HG03135 (cell line): ENCODE measurements at regions not wholly inside any gene's neighbourhood (a gene's known extent, or its start where the extent isn't known, plus 50 kb on each side); places are given as distances from the start of the nearest gene placed in this dataset.

Source experiments
- ATAC-seq: cut with Tn5 transposase; IDR thresholded peaks from one replicate; pipeline ENCODE4 v1.9.1; 2021; ENCODE audit warnings: mild to moderate bottlenecking, moderate library complexity; ENCODE audit not compliant: unreplicated experiment

GRCh38 chr12:67370979-67371378 lies 101.8 kb downstream of the CAND1 start:
- no peak for ATAC-seq

GRCh38 chr12:67377021-67377420 lies 107.9 kb downstream of the CAND1 start:
- ATAC-seq, result no peak

DNA sequence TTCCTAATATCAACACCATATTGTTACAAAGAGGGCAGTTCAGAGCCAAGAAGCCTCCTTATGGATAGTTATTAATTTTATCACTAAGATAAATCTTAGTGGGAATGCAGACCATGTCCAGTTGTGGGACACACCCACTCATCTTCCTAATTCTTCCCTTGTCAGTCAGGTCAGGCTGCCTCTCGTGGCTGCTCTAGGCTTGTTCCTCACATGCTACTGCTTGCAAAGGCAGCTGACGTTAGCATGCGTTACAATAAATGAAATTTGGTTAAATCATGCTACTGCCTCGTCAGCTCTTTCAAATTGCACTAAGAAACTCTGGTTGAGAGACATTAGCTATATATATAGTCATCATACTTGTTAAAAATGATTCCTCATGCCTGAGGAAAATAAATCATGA lies 108.4 kb downstream of the CAND1 start:
- no peak for ATAC-seq

DNA sequence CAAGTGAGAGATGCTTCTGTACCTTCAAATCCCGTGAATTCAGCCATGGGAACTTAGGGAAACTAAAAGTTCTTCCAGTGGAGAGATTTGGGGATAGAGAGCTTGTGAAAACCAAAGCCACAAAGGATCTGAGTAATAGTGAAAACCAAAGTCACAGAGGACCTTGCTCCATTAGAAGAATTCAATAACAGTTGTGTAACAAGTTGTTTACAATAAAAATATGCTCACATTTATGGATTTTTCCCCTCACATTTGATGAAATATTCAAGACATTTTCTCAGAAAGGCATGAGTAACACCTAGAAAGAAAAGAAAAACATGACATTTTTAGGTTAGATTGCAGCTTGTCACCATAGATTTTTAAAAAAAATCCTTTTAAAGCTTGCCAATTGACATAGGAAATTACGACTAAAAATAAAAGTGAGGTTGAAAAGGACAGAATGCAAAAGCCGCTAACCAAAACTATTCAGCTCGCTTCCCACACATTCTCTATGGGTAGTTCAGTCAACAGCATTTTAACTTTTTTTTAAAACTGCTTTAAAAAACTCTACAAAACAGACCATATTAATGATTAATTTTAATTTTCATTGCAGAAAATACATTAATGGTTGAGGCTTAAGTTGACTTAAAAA lies 113.2 kb downstream of the CAND1 start:
- ATAC-seq, result no peak

DNA sequence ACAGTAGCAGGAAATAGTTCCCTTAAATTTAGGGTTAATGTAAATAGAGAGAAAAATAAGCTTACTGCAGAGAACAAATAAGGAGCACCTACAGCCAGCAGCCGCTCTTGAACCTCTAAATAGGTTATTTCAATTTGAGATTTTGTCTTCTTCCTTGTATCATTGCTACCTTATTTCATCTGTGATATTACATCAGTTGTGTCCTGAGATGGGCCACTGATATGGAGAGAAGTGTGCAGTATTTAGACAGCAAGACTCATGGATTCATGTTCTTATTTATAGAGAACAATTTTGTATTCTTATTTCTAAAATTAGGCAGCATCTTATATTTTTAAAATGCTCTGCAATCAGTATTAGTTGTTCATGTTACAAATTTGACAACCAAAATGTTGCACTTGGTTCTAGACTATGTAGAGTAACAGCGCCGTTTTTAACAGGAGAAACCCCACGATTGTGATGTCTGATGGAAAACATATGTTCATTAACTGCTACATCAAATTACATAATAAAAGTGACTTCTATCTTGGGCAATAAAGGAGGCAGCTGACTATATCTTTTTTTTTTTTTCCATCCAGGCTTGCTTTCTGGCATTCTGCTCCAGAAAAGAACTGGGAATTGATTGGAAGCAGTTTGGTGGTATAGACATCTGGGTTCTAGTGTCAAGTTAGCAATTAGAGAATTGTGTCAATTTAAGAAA lies 117.9 kb downstream of the CAND1 start:
- no peak for ATAC-seq

- ATAC-seq, result no peak
Observed at GRCh38 chr12:67388331-67389138, 119.4 kb downstream of the CAND1 start.

DNA sequence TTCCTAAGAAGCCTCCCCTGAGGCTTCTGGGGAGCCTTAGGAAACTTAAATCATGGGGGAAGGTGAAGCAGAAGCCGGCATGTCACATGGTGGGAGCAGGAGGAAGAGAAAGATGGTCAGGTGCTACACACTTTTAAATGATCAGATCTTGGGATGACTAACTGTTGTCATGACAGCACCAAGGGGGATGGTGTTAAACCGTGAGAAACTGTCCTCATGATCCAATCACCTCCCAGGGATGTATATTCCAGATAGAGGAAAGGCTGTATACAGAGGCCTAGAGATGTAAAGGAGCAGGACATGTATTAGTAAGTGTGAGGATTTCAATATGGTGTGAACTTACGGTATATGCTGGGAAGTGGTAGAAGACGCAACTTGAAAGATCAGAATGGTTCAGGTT lies 121.1 kb downstream of the CAND1 start:
- ATAC-seq, result no peak

GRCh38 chr12:67391034-67391433 lies 121.9 kb downstream of the CAND1 start:
- no peak for ATAC-seq

DNA sequence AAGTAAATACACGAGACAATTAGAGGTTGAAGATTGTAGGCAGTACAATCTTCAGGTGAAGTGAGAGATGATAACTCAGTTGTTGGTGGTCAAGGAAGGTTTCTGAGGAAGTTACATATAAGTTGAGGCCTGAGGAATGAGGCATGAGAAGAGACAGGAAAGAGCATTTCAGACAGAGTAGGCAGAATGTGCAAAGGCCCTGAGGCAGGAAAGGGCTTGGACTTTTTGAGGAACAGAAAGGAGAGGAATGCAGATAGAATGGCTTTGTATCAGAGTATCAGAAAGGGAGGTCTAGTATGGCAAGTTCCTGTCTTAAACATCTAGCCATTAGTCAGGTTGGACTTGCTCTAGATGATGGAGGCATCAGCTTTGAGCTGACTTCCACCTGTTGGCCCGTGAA lies 122.5 kb downstream of the CAND1 start:
- ATAC-seq, result no peak

- ATAC-seq, result no peak
Observed at GRCh38 chr12:67394550-67394949, 125.4 kb downstream of the CAND1 start.

GRCh38 chr12:67400742-67401141 lies 131.6 kb downstream of the CAND1 start:
- no peak for ATAC-seq

GRCh38 chr12:67410246-67410645 lies 141.1 kb downstream of the CAND1 start:
- ATAC-seq, result no peak

DNA sequence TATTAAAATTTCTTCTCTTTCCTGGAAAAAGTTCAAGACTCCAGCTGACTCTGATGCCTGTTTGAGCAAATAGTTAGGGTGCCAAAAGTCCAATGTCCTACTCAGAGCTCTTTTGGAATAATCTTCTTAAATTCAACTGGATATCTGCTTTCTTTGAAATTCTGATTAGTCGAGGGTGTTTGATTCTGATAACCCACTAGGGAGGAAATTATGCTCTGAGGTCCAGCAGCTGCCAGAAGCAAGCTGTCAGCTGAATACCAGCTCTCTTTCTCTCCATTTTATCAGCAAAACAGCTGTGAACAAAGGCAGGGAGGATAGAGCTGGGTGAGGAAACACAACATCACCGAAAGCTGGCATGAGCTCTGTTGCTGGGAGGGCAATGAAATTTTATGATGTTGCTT lies 141.5 kb downstream of the CAND1 start:
- ATAC-seq, result no peak

- no peak for ATAC-seq
Observed at GRCh38 chr12:67411562-67411961, 142.4 kb downstream of the CAND1 start.

DNA sequence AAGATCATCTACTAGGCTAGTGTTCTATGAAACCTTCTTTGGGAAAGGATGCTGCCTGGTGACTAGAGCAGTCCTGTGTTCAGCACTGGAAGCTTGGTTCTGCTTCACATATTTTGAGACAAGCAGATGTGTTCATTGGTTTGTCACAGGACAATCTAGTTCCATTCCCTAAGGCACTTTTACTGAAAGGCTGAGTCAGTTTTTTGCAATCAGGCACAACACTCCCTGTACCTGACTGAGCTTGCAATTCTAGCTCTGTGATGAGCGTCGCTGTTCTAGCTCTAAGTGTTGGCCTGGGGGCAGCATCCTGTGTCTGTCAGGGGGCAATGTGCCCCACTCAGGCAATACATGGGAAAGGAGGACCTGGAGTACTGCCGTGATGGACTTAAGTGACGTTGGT lies 144.4 kb downstream of the CAND1 start:
- ATAC-seq, result no peak

GRCh38 chr12:67414011-67414715 lies 145.0 kb downstream of the CAND1 start:
- no peak for ATAC-seq

- no peak for ATAC-seq
Observed at GRCh38 chr12:67415473-67415872, 146.3 kb downstream of the CAND1 start.

DNA sequence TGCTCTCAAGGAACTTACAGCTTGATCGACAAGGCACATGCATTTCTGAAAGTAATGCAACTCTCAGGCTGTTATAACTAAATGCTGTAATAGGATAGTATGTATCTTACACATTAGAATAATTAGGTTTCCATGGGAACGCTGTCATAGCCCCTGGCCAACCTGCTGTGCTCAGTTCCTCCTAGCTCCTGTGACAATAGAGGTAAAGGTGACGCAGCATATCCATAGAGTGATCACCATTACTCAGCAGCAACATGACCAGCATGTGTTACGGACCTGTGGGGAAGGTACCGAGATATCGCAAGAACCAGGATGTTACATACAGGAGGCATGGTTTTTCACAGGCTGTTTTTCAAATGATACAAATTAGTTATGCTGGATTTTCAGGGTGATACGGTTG lies 150.7 kb downstream of the CAND1 start:
- no peak for ATAC-seq

GRCh38 chr12:67420506-67420905 lies 151.3 kb downstream of the CAND1 start:
- no peak for ATAC-seq

- no peak for ATAC-seq
Observed at GRCh38 chr12:67422081-67422480, 152.9 kb downstream of the CAND1 start.

DNA sequence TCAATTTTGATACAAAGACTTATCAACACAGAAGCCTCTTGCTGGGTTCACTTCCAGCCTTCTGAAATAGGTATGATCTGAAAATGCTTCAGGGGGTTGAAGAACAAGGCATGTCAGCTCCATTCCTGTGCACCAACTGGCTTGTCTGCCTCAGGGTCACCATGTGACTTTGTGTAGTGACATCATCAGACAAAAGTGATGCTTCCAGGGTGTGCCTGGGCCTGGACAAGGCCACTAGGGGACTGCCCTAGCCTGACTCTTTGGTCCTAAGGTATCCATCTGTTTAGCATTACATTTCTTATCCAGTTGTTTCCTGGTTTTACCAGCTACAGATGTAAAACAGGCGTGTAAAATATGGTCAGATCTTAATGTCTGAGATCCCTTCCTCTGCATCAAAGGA lies 155.6 kb downstream of the CAND1 start:
- no peak for ATAC-seq
